SK-N-MC (cell line): ENCODE measurements at regions not wholly inside any gene's neighbourhood (a gene's known extent, or its start where the extent isn't known, plus 50 kb on each side); places are given as distances from the start of the nearest gene placed in this dataset.

ENCODE experiments used
- EZH2 ChIP-seq: fragments of 200-600 bp; sonication (generic); IDR thresholded peaks from one replicate; pipeline ENCODE4 v1.6.1; 2017; ENCODE audit warnings: antibody characterized with exemption
- POLR2AphosphoS5 ChIP-seq: IDR thresholded peaks from 2 replicates; pipeline ENCODE4 v1.6.1; 2012; ENCODE audit warnings: mild to moderate bottlenecking, low read depth, low read length, borderline replicate concordance

- TF ChIP-seq POLR2AphosphoS5 (no peak), EZH2 (no peak)
Measured at GRCh38 chr10:121338206-121338980, 259.9 kb downstream of the FGFR2 start.
